HG02938 (cell line): ENCODE measurements at regions not wholly inside any gene's neighbourhood (a gene's known extent, or its start where the extent isn't known, plus 50 kb on each side); places are given as distances from the start of the nearest gene placed in this dataset.

Experiments used
- ATAC-seq: cut with Tn5 transposase; IDR thresholded peaks from one replicate; pipeline ENCODE4 v1.9.1; 2021; ENCODE audit warnings: mild to moderate bottlenecking, moderate library complexity; ENCODE audit not compliant: unreplicated experiment

DNA sequence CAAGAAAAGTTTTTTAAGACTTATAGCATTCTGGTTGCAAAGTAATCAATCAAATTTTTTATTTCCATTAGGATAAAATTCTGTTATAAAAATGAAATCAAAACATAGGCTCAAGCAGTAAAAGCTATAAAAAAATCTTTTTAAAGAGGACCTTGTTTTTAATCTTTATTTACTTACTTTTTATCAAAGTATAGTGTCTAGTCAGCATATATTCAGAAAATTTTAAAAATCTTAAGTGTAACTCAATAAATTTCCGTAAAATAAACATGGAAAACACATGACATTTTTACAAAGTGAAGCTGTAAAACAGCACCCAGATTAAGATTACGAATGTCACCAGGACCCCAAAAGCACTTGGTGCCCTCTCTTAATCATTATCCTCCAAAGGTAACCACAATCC, 302.4 kb downstream of the TMEM161B start:
- ATAC-seq: no peak

DNA sequence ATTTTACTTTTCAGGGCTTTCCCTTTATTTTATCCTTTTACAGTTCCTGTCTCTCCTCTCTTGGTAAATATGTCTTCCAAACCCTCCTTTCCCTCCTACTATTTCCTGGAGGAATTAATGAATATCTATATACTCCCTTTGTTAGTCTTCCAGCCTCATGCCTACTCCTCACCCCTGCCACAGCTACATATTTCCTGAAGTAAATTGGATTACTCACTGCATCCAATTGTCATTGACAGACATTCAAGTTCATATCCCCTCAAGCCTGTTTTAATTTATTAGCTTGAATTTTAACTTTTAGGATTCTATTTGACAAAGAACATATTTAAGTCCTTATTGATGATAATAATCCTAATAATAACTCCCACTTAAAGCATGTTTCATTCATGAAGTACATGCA, 314.5 kb downstream of the TMEM161B start:
- ATAC-seq: no peak

DNA sequence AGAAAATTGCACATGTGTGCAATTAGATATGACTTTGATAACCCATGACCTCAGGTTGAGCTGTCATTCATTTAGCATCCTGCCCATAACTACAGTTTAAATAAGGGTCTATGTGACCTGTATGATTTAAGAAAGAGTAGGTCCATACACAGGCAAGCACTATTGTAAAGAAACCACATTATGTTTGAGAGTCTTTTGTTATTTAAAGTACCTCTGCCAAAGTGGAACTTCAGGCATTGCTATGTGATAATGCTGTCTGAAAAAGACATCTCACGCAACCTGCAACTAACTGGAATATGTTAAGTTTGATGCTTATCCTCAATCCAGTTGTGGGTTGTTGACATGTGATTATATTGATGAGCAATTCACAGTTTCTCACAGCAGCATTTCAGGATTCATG, 317.0 kb downstream of the TMEM161B start:
- no peak for ATAC-seq

DNA sequence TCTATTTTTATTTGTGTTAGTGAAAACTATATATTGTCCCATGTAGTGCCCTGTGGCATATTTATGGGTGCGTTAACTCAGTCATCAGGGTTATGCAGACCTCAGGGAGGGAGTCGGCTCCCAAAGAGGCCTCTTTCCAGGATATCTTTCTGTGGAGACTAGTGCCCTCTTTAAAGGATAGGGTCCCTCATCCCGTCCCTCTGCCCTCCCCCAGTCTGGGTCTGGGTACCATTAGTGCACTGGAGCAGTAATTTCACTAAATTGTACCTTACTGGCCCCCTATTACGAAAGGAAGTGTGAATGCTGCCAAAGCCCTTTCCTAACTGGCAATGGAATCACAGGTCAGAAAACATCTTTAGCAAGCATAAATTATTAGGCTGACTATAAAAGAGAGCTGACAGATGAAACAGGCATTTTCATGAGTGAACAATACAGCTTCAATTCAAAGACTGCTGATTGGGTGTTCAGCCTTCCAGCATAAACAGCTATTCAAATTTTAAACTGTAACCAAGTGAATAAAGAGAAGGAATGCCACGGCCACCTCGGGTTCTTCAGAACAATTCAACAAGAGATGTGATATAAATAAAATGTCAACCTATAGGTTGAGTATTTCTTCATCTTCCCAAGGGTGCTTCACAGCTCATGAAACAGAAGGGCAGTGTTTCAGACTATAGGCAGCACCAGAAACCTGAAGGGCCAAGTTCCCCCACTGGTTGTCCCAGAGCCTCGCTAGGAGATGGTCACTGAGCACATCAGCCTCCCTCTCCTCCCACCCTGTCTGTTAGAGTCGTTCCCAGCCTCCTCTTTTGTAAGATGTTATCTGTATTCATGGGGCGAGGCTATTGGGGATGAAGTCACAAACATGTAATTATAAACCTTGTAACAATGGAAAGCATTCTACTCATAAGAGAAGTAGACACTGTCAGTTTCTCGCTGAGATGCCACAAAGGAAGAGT, 318.7 kb downstream of the TMEM161B start:
- ATAC-seq: no peak

DNA sequence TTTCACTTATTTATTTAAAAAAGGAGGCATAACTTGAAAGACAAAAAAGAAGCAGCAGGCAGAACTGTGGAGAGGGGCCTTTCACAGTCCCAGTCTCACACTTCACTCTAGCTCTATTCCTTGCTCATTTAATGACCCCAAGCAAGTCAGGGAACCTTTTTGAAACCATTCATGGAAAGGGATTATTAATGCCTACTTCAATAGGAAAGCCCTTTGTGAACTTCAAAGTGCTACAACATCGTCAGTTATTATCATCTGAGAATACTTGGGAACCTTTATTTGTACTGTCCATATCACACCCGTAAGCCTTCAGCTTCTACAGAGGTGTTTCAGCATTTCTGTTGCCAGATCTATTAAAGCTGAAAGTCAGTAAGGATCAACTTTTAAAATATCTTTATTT, 320.2 kb downstream of the TMEM161B start:
- no peak for ATAC-seq

DNA sequence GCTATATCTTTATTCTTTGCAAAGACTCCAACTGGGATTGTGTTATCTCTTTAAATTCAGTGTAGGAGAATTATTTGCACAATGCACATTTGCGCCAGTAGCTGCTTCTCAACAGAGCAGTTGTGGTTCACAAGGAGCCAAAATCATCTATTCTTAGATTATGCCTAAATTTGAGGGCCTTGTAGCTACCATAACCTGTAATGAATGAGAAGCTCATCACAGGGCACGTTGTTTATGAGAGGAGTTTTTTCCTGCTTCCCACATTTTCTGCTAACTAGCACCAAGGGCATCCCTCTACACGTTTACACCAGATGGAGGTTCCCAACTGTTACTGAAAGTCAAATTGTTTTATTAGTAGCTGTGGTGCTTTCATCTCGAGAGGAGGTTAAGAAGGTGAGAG, 322.4 kb downstream of the TMEM161B start:
- ATAC-seq: no peak

DNA sequence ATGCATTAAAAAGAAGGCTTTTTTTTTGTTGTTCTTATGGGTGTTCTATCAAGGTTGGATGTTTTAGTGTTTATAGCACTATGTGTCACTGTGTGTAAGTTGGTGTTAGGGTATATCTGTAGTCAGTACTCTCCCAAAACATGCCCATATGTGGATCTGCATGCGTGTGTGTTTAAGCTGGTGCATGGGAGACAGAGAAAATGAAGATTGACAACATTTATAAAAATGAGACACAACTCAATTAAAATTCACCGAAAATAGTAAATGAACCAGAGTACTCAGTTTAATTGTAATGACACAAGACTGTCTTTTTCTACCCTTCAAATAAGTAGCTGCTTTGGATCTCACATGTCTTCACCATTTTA, 323.4 kb downstream of the TMEM161B start:
- ATAC-seq: no peak

DNA sequence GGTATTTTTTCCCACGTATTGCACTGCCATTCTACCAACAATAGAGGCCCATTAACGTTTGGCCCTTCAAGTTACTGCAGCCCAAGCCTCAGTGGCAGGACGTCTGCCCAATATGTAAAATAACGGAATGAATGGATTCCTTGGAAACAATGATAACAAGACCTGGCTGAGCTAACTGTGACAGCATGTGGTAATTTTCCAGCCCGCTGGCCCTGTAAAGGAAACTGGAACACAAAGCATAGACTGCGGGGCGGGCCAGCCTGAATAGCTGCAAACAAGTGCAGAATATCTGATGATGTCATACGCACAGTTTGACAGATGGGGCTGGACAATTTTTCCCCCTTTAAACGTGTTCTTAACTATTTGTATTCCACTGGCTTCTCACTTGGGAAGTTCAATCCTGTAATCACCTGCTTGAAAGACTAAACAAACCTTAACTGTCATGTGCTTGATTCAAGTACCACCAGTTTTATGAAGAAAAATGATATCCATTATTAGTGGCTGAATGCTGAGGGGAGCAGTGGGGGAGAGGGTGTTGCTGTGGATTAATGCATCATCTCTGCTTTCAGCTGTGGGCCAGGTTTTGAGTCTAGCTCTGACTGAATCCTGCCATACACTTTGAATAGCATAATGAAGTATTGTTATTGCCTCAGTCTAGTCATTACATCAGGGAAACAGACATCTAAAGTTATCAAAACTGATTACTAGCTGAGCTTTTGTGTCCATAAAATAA, 323.9 kb downstream of the TMEM161B start:
- ATAC-seq: no peak

DNA sequence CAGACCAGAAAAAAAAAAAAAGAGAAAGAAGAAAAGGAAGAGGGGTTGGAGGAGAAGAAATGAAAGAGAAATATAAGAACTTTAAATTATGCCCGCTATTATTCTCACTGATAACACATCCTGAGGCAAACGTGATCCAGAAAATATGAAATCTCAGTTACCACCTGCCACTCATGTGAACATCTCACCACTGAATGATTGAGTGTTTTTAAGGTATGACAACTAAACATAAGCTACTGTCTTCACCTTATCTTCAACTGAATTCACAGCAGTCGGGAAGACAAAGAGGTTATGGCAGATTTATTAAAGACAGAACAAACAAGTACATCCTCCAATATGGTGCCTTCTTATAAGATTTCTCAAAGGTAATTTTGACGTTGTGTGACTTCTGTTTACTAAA, 327.9 kb downstream of the TMEM161B start:
- no peak for ATAC-seq

DNA sequence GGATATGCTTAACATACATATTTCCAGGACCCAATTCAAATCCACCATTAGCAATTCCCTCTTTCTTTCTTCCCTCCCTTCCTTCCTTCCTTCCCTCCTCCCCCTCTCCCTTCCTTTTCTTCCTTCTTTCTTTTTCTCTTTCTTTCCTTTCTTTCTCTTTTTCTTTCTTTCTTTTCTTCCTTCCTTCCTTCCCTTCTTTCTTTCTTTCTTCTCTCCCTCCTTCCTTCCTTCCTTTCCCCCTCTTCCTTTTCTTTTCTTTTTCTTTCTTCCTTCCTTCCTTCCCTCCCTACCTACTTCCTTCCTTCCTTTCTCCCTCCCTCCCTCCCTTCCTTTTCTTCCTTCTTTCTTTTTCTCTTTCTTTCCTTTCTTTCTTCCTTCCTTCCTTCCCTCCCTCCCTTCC, 332.0 kb downstream of the TMEM161B start:
- no peak for ATAC-seq

DNA sequence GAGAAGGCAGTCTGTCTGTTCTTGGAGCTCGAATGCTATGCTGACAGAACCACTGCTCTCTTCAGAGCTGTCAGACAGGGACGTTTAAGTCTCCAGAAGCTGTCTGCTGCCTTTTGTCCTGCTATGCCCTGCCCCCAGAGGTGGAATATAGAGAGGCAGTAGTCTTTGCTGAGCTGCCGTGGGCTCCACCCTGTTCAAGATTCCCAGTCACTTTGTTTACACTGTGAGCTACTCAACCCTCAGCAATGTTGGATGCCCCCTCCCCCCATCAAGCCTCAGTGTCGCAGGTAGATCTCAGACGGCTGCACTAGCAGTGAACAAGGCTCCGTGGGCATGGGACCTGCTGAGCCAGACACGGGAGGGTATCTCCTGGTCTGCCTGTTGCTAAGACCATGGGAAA, 344.2 kb downstream of the TMEM161B start:
- ATAC-seq: no peak

DNA sequence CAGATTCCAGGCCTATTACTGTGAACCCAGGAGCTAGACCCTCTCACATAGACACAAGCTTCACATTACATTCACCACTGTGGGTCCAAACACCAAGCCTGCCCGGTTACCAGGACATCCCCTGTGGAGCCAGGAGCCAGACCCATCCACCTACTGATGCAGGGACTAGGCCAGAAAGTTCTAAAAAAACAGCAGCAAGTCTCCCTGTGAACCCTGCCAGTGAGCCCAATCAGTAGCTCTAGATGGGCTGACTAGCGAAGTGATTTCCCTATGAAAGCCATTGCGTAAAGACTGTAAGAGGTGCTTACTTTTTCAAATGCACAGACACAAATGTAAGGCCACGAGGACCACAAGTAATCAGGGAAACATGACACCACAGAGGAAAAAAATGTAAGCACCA, 352.3 kb downstream of the TMEM161B start:
- no peak for ATAC-seq

DNA sequence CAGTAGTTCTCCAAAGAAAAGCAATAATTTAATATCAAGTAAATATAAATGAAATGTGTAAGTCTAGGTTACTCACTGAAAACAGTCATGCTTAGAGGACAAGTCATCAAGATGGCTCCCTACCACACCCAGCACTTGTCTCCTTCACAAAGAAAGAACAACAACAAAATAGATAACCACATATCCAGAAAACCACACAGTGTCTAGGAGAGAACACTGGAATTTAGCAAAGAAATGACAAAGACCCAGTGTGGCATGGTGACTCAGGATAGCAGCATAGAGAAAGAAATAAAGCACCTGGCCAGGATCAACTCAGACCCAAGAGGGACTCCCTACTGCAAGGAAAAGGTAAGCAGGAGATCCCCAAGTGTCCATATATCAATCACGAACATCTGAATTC, 356.2 kb downstream of the TMEM161B start:
- no peak for ATAC-seq

DNA sequence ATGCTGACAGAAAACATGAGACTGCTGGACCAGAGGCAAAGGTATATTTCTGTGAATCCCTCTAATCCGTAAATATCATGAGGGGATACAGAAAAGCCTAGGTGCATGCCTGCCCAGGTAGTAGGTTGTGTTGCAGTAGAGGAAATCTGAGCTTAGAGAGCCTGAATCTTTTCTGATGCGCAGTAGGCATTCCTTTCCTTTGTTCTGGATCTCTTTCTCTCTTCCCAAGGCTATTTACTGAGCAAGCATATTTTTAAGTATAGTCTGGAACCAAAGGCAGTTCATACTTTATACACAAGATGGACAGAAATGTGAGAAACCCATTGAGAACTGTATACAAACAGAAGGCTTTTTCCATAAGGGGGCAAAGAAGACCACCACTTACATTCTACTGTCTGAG, 359.3 kb downstream of the TMEM161B start:
- no peak for ATAC-seq

DNA sequence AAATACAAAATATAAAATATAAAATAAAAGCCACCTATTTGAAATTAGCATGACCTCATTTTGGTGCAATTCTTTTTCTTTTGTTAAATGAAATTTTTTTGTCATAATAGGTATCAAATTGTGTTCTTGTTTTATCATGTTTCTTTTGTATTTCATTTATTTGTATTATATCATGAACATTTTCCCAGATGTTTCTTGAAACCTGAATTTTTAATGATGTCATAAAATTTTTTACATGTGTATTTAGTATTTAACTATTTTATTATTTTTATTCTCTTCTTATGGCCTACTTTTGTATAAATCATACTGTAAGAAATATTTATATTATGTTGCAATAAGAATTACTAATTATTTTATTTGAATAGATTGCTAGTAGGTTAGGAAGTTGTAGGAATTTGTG, 361.7 kb downstream of the TMEM161B start:
- ATAC-seq: no peak

DNA sequence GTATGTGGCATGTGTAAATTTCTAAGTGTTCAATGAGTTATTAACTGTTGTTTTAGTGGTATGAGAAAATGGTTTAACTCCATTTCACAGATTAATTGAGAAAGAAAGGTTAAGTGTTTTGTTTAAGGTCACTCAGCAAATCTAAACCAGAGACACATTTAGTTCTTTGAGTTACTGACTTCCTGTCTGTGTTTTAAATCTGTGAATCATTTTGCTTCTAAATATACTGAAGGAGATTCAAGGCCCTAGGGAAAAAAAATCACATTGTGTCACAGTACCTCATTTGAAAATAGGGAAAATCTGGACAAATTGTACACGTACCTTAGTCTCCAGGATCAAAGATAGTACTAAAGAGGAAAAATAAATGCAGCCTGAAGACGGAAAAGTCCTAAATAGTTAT, 368.2 kb downstream of the TMEM161B start:
- ATAC-seq: no peak

DNA sequence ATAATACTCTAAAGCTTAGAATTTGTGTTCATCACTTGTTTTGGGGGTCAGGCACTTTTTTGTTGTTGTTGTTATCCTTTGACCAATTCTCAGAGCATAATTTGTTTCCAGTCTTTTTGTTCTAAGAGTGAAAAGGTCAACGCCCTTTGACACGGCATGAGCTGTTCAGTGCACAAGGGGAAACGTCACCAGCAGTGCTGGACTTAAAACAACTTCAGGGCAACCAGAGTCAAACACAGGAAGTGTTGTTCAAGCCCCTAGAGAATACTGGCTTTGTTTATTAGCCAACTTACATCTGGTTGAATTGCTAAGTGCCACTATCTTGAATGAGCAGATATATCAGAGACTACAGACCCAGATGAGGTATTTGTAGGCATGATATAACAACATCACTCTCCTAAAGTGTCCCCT, 368.9 kb downstream of the TMEM161B start:
- no peak for ATAC-seq

DNA sequence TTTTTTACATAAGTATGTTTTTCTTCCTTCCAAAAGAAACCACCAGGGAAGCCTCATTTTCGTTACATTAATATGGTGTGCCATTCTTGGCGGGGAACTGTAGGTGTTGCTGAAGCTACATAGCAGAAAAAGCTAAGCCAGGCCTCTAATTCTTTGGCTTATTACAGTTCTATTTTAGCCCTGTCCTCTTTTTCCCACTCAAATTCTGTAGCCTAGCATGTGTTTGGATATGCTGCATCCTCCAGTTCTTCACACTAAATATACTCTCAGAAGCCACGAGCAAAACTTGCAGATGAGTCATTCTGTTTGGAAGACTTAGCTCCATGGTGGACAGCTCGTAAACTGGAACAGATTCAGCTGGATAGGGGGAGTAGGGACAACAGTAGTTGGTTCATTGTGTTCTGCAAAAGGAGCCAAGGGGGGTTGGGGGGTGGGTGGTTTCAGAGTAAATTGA, 369.4 kb downstream of the TMEM161B start:
- ATAC-seq: no peak

DNA sequence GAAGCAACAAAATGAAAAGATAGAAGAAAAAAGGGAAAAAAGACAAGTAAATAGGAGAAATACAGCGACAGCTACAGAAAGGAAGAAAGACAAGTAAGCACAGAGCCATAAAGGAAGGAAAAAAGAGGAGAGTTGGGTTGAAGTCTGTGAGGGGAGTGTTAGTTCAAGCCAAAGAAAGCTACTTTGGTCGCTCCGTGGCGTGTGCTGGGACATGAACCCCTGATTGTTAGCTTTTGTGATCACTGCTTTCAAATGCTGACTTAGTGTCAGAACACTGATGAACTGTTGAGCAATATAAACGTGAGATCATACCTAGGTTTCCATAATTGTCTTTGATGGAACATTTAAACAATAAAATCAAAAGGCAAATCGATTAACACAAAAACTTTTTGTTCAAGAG, 370.1 kb downstream of the TMEM161B start:
- ATAC-seq: no peak

DNA sequence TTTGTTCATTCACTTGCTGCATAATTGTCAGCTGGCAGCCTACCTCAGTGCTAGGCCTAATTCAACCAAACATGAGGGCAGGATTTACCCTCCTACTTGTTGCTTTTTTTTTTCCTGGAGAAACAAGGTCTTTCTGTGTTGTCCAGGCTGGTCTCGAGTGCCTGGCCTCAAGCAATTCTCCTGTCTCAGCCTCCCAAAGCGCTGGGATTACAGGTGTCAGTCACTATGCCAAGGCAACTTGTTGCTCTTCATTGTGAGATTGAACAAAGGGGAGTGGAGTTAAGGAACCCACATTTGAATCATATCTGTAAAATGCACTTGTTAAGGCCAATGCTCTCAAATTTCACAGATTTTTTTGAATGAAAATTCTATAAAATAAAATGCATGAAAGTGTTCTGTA, 380.5 kb downstream of the TMEM161B start:
- no peak for ATAC-seq

DNA sequence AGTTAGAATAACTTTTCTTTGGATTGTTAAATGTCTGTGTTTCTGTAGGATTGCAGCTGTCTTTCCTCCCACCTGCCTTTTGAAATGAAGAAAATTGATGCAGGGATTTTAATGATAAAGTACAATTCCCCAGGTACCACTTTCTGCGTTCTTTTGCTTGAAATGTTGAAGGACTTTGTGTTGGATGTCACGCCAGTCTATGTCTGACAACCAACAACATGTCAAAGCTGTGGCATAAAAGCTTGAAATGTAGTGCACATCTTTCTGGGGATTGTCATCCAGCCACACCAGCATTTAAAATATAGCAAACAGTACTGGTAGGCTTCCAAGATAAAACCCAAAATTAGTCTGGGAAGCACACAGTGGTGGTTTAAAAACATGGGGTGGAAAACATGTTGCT, 381.4 kb downstream of the TMEM161B start:
- no peak for ATAC-seq

DNA sequence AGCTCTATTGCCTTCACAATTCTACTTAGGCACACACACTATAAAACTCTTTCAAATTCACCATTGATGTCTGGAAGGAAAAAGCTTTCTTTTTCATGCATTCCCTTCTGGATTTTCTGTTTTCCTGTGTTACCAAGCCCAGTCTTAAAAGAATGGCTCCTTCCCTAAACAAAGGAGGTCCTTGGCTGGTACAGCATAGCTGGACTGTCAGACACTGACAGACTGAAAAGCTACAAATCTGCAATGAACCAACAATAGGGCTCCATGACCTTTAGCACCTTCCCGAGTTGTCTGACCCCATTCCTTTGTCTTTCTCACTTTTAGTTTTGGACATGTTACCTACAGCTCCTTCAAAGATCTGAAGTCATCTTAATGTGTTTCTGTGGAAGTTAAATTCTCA, 382.5 kb downstream of the TMEM161B start:
- no peak for ATAC-seq
